Osteoblast (primary cell): ENCODE measurements at regions not wholly inside any gene's neighbourhood (a gene's known extent, or its start where the extent isn't known, plus 50 kb on each side); places are given as distances from the start of the nearest gene placed in this dataset.

Experiments
- DNase-seq: peaks from one replicate; pipeline ENCODE4 v3.0.0; 2011; ENCODE audit warnings: low spot score, mixed read lengths; ENCODE audit not compliant: insufficient read length; ENCODE audit errors: missing footprints
- H2AFZ ChIP-seq: 2 replicates; pipeline ENCODE4 v1.6.0; 2011; ENCODE audit warnings: mild to moderate bottlenecking, low read length
- H3K27ac ChIP-seq: 2 replicates; pipeline ENCODE4 v1.5.1; 2011; ENCODE audit warnings: mild to moderate bottlenecking, low read depth, low read length, moderate library complexity
- H3K27me3 ChIP-seq: 2 replicates; pipeline ENCODE4 v1.6.0; 2012; ENCODE audit warnings: mild to moderate bottlenecking, control low read depth, inconsistent platforms, low read length, moderate library complexity; ENCODE audit not compliant: insufficient read depth
- H3K36me3 ChIP-seq: 2 replicates; pipeline ENCODE4 v1.5.1; 2011; ENCODE audit warnings: mild to moderate bottlenecking, low read length, control low read depth, moderate library complexity; ENCODE audit not compliant: insufficient read depth
- H3K4me1 ChIP-seq: 2 replicates; pipeline ENCODE4 v1.5.1; 2011; ENCODE audit warnings: mild to moderate bottlenecking, low read length, control low read depth, moderate library complexity; ENCODE audit not compliant: insufficient read depth
- H3K4me2 ChIP-seq: 2 replicates; pipeline ENCODE4 v1.6.0; 2011; ENCODE audit warnings: mild to moderate bottlenecking, low read length; ENCODE audit not compliant: insufficient read depth
- H3K4me3 ChIP-seq: fragments of 200-600 bp; sonication (generic); 3 replicates; pipeline ENCODE4 v1.5.1; 2012; ENCODE audit warnings: mild to moderate bottlenecking, low read length, inconsistent platforms; ENCODE audit not compliant: insufficient read depth
- H3K79me2 ChIP-seq: 2 replicates; pipeline ENCODE4 v1.6.0; 2012; ENCODE audit warnings: mild to moderate bottlenecking, low read length, control low read depth, inconsistent platforms; ENCODE audit not compliant: insufficient read depth
- H3K9me3 ChIP-seq: 2 replicates; pipeline ENCODE4 v1.5.1; 2011; ENCODE audit warnings: low read depth, low read length, control low read depth
- H4K20me1 ChIP-seq: 2 replicates; pipeline ENCODE4 v1.6.0; 2012; ENCODE audit warnings: mild to moderate bottlenecking, low read length, control low read depth; ENCODE audit not compliant: insufficient read depth
- TF ChIP-seq, protein P1 (sequence below): IDR thresholded peaks from 2 replicates; pipeline ENCODE4 v1.5.1; 2011; ENCODE audit warnings: mild to moderate bottlenecking, low read depth, low read length, moderate library complexity; ENCODE audit errors: extremely low read depth

GRCh38 chr4:17063888-17064287 lies 165.4 kb upstream of the LDB2 start:
- H3K79me2 ChIP-seq, result no peaks in the 10 kb centered on the region
- H2AFZ ChIP-seq, result no peak overlapping the region
- H4K20me1 ChIP-seq, result no peaks in the 10 kb centered on the region
- DNase-seq, result peak; percentile 82
- H3K4me1 ChIP-seq, result peaks cover 54% of the 10 kb centered on the region
- H3K36me3 ChIP-seq, result no peaks in the 10 kb centered on the region
- peak overlapping the region; percentile 77 for H3K27ac ChIP-seq
- peak overlapping the region; percentile 14 for H3K4me3 ChIP-seq
- H3K9me3 ChIP-seq, result no peaks in the 10 kb centered on the region
- H3K27me3 ChIP-seq, result no peaks in the 10 kb centered on the region
- TF ChIP-seq, protein P1, sequence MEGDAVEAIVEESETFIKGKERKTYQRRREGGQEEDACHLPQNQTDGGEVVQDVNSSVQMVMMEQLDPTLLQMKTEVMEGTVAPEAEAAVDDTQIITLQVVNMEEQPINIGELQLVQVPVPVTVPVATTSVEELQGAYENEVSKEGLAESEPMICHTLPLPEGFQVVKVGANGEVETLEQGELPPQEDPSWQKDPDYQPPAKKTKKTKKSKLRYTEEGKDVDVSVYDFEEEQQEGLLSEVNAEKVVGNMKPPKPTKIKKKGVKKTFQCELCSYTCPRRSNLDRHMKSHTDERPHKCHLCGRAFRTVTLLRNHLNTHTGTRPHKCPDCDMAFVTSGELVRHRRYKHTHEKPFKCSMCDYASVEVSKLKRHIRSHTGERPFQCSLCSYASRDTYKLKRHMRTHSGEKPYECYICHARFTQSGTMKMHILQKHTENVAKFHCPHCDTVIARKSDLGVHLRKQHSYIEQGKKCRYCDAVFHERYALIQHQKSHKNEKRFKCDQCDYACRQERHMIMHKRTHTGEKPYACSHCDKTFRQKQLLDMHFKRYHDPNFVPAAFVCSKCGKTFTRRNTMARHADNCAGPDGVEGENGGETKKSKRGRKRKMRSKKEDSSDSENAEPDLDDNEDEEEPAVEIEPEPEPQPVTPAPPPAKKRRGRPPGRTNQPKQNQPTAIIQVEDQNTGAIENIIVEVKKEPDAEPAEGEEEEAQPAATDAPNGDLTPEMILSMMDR, result no peak
- peak overlapping the region; percentile 70 for H3K4me2 ChIP-seq

GRCh38 chr4:17060230-17060629 lies 161.8 kb upstream of the LDB2 start:
- no peak overlapping the region for H3K27ac ChIP-seq
- H3K4me3 ChIP-seq, result no peak overlapping the region
- DNase-seq, result no peak
- peaks cover 42% of the 10 kb centered on the region for H3K4me1 ChIP-seq
- H4K20me1 ChIP-seq, result no peaks in the 10 kb centered on the region
- TF ChIP-seq, protein P1, result no peak
- no peak overlapping the region for H2AFZ ChIP-seq
- no peaks in the 10 kb centered on the region for H3K9me3 ChIP-seq
- no peaks in the 10 kb centered on the region for H3K27me3 ChIP-seq
- H3K4me2 ChIP-seq, result no peak overlapping the region
- H3K79me2 ChIP-seq, result no peaks in the 10 kb centered on the region
- no peaks in the 10 kb centered on the region for H3K36me3 ChIP-seq

DNA sequence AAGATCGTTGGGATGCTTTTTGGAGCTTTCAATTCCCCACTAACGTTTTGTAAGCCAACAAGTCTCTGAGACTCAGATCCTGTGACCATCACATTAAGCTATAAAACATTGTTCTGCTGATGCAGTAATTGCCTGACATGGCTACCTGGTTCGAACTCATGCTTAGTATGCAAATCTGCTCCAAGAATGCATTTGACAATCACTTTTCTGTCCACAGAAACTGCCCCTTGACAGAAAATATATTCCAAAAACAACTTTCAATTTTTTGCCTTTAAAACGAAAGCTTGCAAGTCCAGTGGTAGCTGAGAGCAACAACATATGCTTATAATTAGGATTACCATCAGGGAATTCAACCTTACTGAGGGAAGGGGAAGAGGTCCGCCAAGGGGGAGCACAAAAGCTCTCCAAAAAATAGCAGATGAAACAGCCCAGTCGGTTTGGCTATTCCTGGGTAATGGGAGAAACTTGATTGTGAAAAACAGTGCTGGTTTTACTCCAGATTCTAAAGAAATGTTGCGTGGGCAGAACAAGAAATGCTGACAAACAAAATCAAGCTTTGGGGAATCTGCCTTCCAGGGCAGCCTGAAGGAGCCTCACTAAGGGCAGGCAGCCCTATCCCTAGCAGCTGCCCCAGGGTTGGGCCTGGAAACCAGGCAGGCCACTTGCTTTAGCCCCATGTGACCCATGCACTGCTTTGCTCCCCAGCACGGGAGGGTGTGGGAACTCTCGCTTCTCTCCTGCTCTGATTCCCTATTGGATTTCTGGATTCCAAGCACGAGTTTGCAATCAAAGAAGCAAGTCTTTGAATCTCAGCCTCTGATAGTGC lies 160.7 kb upstream of the LDB2 start:
- Histone ChIP-seq H3K79me2 (no peaks in the 10 kb centered on the region), H2AFZ (peak overlapping the region; percentile 80), H3K27me3 (no peaks in the 10 kb centered on the region), H3K4me3 (peak overlapping the region; percentile 26), H3K4me2 (peak overlapping the region; percentile 78), H3K27ac (peak overlapping the region; percentile 51), H4K20me1 (no peaks in the 10 kb centered on the region), H3K4me1 (peaks cover 31% of the 10 kb centered on the region), H3K9me3 (no peaks in the 10 kb centered on the region), H3K36me3 (no peaks in the 10 kb centered on the region)
- no peak for DNase-seq
- TF ChIP-seq, protein P1, result no peak

DNA sequence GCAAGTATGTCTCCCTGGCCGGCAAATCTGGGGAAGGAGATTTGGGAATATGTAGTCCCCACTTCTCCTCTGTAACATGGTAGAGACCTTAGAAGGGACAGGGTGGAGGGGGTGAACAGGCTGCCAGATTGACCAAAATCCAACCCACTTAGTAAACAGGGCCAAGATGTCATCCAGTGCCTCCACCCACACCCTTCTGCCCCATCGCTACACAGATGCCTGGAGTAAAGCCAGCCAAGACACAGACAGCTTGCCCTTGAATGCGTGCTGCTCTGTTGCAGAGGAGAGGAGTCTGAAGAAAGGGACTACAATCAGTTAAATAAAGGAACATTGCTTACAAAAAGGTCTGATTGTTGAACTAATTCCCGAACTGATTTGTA lies 160.1 kb upstream of the LDB2 start:
- Histone ChIP-seq H3K4me3 (peak overlapping the region; percentile 26), H3K4me1 (peaks cover 26% of the 10 kb centered on the region), H3K27ac (peak overlapping the region; percentile 51), H2AFZ (peak overlapping the region; percentile 80), H4K20me1 (no peaks in the 10 kb centered on the region), H3K9me3 (no peaks in the 10 kb centered on the region), H3K79me2 (no peaks in the 10 kb centered on the region), H3K27me3 (no peaks in the 10 kb centered on the region), H3K36me3 (no peaks in the 10 kb centered on the region), H3K4me2 (peak overlapping the region; percentile 78)
- peak; percentile 39 for DNase-seq
- TF ChIP-seq, protein P1, result no peak
